COLO829 (cell line): ENCODE measurements at regions not wholly inside any gene's neighbourhood (a gene's known extent, or its start where the extent isn't known, plus 50 kb on each side); places are given as distances from the start of the nearest gene placed in this dataset.
"Not testable (repeated sequence)": the region's sequence is repeated elsewhere in the genome, so short reads cannot be mapped to it uniquely, and the experiment has no call there.

ENCODE experiments used
- DNase-seq: peaks from one replicate; pipeline ENCODE4 v3.0.0; 2012; ENCODE audit warnings: low spot score

DNA sequence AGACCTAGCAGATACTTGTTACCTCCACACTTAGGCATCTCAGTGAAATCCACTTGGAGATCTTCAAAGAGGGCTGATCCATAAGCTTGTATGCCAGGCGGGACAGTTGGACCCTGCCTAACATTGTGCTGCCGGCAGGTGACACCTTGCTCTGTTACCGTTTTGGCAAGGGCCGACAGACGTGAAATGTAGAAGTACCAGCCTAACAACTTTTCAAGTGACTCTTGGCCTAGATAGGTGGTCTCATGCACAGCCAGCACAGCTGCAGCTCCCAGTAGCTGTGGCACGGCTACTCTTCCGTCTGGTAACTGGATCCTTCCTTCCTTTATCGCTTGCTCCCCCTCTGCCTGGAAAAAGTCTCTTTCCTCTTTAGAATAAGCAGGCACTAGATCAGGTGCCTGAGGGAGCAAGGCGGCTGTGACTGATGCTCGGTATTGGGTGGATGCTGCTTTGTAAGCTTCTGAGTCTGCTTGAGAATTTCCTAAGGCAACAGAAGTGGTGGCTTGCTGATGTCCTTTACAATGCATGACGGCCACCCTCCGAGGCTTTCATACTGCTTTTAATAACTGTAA, 713.5 kb downstream of the AMY1C start:
- no peak for DNase-seq

DNA sequence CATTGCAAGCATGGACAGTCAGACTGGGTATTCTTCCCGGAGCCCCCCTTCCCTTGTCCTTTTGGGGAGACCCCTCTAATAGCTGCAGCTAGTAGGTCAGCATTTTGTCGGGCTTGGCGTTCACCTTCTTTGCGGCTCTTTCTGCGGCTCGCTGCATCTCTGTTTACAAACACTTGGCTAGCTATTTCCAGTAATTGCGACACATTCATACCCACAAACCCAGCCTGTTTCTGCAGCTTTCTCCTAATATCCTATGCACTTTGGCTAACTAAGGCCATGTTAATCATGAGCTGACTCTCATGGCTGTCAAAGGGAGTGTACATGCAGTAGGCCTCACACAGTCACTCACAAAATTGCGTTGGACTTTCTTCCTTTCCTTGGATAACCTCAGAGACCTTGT, 716.4 kb downstream of the AMY1C start:
- DNase-seq: no peak

DNA sequence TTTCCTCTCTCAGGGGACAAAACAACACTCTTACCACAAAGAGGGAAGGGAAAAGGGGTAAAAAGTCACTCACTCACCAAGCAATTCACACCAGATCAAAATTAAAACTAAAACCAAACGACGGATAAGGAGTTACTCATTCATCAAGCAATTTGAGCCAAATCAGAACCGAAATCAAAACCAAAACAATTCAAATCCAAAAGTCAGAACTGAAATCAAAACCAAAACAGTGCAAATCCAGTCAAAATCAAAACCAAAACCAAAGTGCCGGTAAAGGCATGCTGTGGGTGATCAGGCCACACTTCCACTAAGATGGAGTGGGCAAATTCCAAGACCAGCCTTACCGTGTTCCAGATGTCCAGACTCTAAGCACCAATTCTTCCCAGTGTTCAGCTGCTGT, 717.9 kb downstream of the AMY1C start:
- no peak for DNase-seq

DNA sequence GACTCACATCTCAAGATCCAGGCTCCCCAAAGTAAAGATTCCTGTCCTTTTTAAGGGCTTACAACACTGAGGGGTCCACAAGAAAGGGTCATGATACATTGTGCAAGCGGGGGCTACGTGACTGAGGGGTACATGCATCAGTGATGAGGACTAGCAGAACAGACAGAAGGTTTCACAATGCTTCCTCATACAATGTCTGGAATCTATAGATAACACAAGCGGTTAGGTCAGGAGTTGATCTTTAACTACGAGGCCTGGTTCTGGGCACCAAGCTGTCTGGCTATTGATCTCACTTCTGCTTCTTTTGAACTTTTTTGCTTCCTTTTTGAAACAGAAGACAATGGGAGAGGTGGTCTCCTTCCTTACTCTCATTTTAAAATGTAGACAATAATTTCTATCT, 718.6 kb downstream of the AMY1C start:
- no peak for DNase-seq

DNA sequence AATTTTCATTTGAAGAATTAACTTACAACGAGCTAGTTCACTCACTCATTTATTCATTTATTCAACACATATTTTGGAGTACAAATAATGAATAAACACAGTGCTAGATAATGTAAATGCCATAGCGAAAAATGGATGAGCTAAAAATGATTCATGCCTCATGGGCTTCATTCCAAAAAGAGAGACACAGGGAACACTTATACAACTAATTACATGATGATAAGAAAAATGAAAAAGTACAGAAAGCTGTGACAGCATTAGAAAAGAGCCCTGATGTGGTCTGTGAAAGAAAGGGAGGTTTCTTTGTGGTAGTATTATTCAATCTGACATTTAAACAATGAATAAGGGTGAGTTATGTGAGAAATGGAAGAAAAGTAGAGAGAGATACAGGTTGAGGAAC, 726.4 kb downstream of the AMY1C start:
- peak; percentile 19 for DNase-seq

GRCh38 chr1:104488296-104489015, 738.8 kb downstream of the AMY1C start:
- DNase-seq: no peak

DNA sequence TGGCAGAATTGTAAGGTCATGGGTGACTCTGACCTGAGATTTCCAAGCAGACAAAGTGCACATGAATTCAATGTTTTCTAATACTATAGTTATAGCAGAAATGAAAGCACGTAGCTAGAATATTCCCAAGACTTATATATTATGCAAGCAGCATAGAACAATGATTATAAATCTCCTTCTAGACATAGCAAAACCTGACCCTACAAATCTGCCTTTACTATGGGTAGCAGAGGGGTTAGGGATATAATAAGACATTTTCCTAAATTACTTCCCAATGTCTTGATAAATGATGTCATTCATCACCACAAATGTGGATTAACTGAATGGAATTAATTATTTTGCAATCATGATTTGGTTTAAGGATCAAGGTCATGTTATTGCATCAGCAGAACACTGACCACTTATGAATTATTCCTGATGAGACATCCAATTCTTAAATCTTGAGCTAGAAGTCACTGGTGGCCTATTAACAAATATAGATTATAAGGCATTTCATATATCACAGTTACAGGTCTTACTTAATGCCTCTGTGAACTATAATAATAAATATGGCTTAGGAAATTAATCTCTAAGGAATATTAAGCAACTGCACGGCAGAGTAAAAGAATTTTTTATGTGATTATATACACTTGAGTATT, 776.6 kb downstream of the AMY1C start:
- no peak for DNase-seq

DNA sequence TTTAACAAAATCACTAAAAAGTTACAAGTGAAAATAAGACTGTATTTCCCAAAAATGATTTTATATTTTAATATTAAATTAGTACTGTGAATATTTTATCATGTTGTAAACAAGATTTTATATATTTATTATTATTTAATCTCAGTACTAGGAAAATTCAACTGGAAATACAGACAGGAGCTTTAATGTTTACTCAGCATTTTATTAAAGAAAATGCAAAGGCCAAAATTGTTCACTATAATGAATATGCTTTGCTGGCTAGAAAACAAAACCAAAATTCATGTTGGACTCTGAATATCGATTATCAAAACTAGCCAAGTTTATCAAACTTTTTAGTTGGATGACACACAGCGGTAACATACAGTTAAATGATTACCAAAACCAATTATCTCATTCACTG, 782.3 kb downstream of the AMY1C start:
- DNase-seq: no peak

DNA sequence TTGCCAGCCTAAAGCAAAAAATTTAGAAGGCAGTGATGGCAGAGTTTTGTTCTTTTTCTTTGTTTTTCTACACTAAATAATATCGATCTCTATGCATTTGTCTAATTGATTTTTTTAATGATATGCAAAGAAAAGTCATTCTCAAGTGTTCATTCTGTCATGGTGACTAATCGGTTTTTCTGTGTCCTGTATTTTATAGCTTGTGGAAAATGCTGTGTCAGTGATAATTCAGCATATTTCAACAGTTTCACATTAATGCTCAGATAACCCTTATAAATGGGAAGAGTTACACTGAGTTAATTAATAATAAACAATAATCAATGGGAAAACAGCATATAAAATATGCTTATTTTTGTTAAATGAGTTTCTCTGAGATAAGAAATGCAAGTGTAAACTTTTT, 824.9 kb downstream of the AMY1C start:
- no peak for DNase-seq

GRCh38 chr1:104592926-104593325, 843.2 kb downstream of the AMY1C start:
- DNase-seq: no peak

GRCh38 chr1:104593413-104594187, 843.9 kb downstream of the AMY1C start:
- no peak for DNase-seq

DNA sequence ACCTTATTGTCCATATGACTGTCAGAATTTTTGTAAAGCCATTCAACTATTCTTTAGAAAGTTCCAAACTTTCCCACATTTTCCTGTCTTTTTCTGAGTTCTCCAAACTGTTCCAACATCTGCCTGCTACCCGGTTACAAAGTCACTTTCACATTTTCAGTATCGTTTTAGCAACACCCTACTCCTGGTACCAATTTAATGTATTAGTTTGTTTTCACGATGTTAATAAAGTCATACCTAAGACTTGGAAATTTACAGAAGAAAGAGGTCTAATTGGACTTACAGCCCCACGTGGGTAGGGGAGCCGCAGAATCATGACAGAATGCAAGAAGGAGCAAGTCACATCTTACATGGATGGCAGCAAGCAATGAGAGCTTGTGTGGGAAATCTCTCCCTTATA, 867.8 kb downstream of the AMY1C start:
- no peak for DNase-seq

- no peak for DNase-seq
Observed at GRCh38 chr1:104621221-104621620, 871.5 kb downstream of the AMY1C start.

DNA sequence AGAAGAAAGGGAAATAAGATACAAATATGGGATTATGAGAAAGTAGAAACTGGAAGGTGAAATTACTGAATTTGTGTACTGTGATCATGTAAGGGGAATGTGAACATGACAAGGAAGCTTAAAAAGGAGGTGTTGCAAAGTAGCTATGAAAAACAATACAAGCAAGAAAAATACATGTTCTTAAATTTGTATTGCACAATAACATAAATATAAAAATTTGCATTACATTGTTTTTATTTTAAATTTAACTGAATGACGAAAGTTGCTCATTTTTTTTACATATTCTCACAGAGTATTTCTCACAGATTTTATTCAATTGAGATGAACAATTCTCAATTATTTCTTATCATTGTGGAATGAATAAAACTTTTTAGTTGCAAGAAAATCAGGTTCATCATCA, 874.8 kb downstream of the AMY1C start:
- no peak for DNase-seq

GRCh38 chr1:104629589-104629988, 879.9 kb downstream of the AMY1C start:
- DNase-seq: no peak

DNA sequence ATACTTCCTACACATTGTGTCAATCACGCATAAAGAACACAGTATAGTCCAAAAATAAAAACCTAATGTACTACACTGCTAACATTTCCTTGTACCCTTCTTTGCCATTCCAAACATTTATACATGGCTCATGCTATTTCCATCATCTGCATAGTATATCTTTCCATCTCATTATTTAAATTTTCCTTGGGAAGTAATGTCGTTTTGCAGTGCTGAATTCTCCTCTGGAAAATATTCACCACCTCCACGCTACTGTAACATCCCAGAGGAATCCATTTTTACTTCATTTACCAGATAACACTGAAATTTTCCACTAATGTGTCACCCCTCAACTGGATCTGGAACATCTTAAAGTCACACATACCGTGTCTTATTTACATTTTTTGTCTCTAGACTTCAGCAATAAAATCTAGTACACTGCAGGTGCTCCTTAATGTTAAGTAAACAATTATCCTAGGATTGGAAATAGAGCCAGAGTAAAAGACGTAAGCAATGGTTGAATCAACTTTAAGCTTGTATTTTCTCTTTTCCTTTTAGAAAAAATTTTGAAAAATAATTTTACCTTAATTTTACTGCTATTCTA, 881.0 kb downstream of the AMY1C start:
- DNase-seq: no peak

DNA sequence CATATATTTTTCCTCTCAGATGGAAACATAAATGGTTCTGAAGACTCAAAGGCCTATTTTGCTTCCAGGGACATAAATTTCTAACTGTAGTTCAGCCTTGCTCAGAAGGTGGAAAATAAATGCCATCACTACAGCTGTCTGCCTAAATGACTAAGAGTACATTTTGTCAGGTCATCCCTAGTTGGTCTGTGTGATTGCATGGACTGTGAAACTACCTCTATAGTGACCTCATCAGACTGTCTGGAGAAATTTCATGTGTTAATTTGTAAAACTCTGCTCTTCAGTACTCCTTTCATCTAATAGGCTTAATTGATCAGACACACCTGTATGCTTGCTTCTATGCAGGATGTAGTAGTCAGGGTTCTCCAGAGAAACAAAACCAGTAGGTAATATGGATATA, 886.9 kb downstream of the AMY1C start:
- peak; percentile 5 for DNase-seq

DNA sequence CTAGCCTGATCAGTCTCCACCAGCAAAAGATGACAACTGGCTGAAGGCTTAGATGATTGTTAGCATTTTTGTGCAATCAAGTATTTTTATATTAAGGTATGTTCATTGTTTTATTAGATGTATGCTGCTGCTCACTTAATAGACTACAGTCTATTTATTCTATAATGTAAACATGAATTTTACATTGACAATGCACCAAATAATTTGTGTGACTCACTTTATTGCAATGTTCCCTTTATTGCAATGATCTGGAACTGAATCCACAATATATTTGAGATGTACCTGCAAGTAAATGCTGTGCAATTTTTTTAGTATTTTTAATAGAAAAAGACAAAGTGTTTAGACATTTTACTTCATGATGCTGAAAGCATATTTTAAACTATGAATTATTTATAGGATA, 896.5 kb downstream of the AMY1C start:
- no peak for DNase-seq

- DNase-seq: peak; percentile 10
Observed at GRCh38 chr1:104648269-104648691, 898.6 kb downstream of the AMY1C start.

GRCh38 chr1:104664374-104664773, 914.7 kb downstream of the AMY1C start:
- DNase-seq: not testable (repeated sequence)

DNA sequence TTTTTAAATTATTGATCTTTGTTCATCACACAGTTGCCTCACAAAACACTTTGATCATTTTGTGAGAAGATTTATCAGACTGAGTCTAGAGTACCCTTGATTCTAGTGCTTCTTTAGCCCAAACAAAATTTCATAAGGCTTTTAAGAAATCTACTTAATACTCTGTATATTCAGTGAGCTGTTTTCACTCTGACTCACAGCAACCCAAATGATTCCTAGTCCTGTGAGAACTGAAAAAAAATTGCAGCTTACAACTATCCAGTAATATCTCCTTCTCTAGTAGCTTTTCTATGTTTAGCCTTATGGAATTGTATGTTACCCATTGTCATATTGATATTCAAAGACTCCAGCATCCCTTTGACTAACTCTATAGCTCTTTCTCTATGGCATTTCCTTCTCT, 915.6 kb downstream of the AMY1C start:
- DNase-seq: no peak

DNA sequence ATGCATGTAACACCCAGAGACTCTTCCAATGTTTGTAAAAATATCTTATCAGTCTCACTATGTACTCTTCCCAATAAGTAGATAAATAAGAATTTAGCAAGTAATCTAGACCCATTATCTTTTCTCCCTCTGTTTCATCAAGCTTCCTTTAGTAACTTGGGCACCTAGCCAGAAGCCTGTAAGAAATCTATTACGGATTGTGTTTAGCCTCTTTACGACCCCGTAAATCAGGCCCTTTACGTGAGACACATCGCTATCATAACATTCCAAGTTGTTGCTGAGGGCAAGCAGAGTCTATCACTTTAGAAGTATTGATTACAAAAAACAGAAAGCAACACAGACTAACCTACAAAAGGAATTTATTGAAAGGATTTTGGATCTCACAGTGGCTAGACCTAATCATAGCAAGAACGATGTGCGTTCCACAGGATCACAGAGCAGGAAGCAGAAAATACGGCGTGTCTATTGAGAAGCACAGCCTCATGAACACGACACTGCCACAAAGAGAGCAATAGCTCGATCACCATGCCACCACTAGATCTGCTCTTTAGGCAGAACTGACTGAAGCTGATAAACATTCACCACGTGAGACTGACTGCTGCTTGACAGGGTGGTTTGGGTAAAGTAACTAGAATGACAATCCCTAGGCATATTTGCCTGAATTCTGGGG, 922.1 kb downstream of the AMY1C start:
- DNase-seq: no peak
